Heart right ventricle (tissue), 16 donors: ENCODE measurements at regions not wholly inside any gene's neighbourhood (a gene's known extent, or its start where the extent isn't known, plus 50 kb on each side); places are given as distances from the start of the nearest gene placed in this dataset.
A peak's percentile ranks its signal among the peaks of the same experiment; 100 is the strongest.

Source experiments
- ATAC-seq, 8 donors: fragments of 200-7000 bp; cut with Tn5 transposase; one replicate each; pipeline ENCODE4 v1.9.1; 2020; ENCODE audit warnings: mild to moderate bottlenecking in 8 of 8, moderate library complexity in 8 of 8, moderate number of reproducible peaks in 1 of 8
- DNase-seq, 2 donors: peaks; one replicate each; pipeline ENCODE4 v3.0.0-alpha.2; 2020
- H3K27ac ChIP-seq, 10 donors: fragments of 200-600 bp; sonication (generic) in 2 of 10; one replicate each; pipeline versions ENCODE4 v1.5.0 to v1.8.0; 2020 to 2022; ENCODE audit warnings: mild to moderate bottlenecking in 3 of 10
- H3K27me3 ChIP-seq, 7 donors: fragments of 200-600 bp; one replicate each; pipeline ENCODE4 v1.8.0; 2021 to 2022; ENCODE audit warnings: mild to moderate bottlenecking in 2 of 7
- H3K36me3 ChIP-seq, 9 donors: fragments of 200-600 bp; sonication (generic) in 1 of 9; one replicate each; pipeline versions ENCODE4 v1.5.0 to v1.8.0; 2020 to 2022; ENCODE audit warnings: mild to moderate bottlenecking in 2 of 9
- H3K4me1 ChIP-seq, 9 donors: fragments of 200-600 bp; sonication (generic) in 1 of 9; one replicate each; pipeline versions ENCODE4 v1.5.0 to v1.8.0; 2020 to 2022; ENCODE audit warnings: mild to moderate bottlenecking in 4 of 9
- H3K4me3 ChIP-seq, 10 donors: fragments of 200-600 bp; sonication (generic) in 2 of 10; one replicate each; pipeline versions ENCODE4 v1.5.0 to v1.8.0; 2020 to 2022; ENCODE audit warnings: mild to moderate bottlenecking in 7 of 10, moderate library complexity in 2 of 10
- H3K9me3 ChIP-seq, 11 donors: fragments of 200-600 bp in 10 of 11; sonication (generic) in 2 of 11; one replicate each; pipeline versions ENCODE4 v1.5.0 to v1.8.0; 2013 to 2022; ENCODE audit warnings: mild to moderate bottlenecking in 2 of 11, control low read depth in 1 of 11, moderate library complexity in 1 of 11
- WGBS, 2 donors: extraction: QIAGEN DNeasy Blood & Tissue Kit; methylation state at CpG; one replicate each; pipeline ENCODE4 v1.1.7; 2013; ENCODE audit warnings: inconsistent platforms in 1 of 2; 5-methylcytosine and 5-hydroxymethylcytosine counted together
- intact Hi-C, 10 donors: fragments of 100-400 bp; cut with DNase I; formaldehyde crosslinking; loops; one replicate each; pipeline versions ENCODE4 v1.11.1 to v1.14.2; 2022
- TF ChIP-seq, protein P1 (sequence below), 9 donors: fragments of 200-600 bp; sonication (generic) in 2 of 9; IDR thresholded peaks; one replicate each; pipeline versions ENCODE4 v1.5.0 to v1.8.0; 2021 to 2022; ENCODE audit warnings: antibody characterized with exemption in 9 of 9, mild to moderate bottlenecking in 5 of 9, moderate library complexity in 1 of 9
- donor health status: Arrhythmogenic right ventricular cardiomyopathy.
- donor health status: ischemic (EF 13 %, LVEDD 7.1; RV severe dilation, severe dysfunction).
- donor health status: healthy with polysubstance abuse.
- donor health status: DM: no; HTN: yes; CAD: no.
- donor health status: DM: no; HTN: no; CAD: no.
- donor health status: ischemic (EF 25% LVEDD 6.9; RV normal size, moderate dysfunction).
- donor health status: ischemic (EF 25% LVEDD 5.7; RV mildly dilated, moderate dysfunction).
- donor health status: healthy.
- donor health status: DM: yes; HTN: yes; CAD: no.
- donor health status: Ischemic cardiomyopathy.
- donor health status: ischemic (EF 35%, LVEDD 5.7; RV mildly dilated, moderate dysfunction).
- donor health status: nonischemic (EF 11% LVEDD 7.7; RV severe dilation, severe dysfunction).
- donor health status: DM: yes; HTN: yes; CAD: no.
- donor health status: PGD.
- donor health status: ischemic (EF 29% LVEDD 5.4; RV normal size, mild dysfunction).
- donor health status: nonischemic (EF 23%, LVEDD 6.1; RV moderate dilation, normal function).

DNA sequence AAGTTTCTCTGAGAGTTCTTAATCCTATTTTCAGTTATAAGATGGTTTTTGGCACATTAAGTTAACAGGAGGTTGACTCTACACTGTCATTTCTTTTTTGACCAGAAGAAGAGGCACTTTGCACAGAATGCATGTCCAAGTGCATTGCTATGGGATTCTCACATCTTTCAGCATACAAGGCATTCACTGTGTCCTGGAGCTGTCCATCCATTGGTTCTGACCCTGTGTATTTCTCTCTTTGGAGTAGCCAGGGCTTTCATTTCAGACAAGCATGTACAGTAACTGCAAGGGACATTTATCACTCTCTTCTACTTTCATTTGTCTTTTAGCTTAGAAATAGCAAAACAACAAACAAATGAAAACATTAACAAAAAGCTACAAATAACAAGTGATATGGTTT lies 275.1 kb upstream of the IMPG1 start:
- no peak for ATAC-seq
- H3K4me3 ChIP-seq, result no peak overlapping the region

DNA sequence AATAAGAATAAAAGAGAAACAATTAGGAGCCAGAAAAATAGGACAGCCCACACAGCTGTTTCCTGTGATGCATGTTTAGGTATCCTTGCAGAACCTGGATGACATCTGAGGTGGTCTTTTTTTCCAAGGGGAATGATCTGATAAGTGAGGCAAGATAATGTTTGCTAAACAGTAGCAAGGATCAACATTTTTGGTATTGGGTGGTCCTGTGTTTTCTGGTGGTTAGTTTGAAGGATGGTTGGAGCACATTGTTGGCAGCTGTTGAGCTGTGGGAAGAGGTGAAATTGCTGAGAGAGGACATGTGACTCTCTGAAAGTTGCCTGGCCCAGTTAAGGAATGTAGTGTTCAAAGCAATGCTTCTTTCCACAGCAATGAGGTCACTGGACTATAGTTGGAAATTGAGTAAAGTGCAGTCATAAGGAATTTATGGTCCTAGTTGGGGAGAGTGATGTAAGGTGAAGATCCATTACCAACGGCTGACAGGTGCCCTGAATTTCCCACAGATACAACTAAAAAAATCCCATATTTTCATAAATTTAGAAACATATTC lies 270.2 kb upstream of the IMPG1 start:
- Histone ChIP-seq H3K4me1 (no peaks in the 10 kb centered on the region), H3K4me3 (no peak overlapping the region), H3K36me3 (no peaks in the 10 kb centered on the region), H3K27ac (no peak overlapping the region), H3K9me3 (peaks cover 0 to 14% (median 0%) of the 10 kb centered on the region in 11 donors), H3K27me3 (no peaks in the 10 kb centered on the region)
- DNase-seq, result peak in 1 of 2 donors; percentile 4
- TF ChIP-seq, protein P1, sequence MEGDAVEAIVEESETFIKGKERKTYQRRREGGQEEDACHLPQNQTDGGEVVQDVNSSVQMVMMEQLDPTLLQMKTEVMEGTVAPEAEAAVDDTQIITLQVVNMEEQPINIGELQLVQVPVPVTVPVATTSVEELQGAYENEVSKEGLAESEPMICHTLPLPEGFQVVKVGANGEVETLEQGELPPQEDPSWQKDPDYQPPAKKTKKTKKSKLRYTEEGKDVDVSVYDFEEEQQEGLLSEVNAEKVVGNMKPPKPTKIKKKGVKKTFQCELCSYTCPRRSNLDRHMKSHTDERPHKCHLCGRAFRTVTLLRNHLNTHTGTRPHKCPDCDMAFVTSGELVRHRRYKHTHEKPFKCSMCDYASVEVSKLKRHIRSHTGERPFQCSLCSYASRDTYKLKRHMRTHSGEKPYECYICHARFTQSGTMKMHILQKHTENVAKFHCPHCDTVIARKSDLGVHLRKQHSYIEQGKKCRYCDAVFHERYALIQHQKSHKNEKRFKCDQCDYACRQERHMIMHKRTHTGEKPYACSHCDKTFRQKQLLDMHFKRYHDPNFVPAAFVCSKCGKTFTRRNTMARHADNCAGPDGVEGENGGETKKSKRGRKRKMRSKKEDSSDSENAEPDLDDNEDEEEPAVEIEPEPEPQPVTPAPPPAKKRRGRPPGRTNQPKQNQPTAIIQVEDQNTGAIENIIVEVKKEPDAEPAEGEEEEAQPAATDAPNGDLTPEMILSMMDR (IDR thresholded peaks at IDR 0.05), result no peak
- ATAC-seq, result peak in 6 of 8 donors; percentile 31 to 87 (median 56)
- 56 to 57% methylated on average over 1 of the region's 1 CpG for WGBS, 2 donors
- intact Hi-C loops, result no loop called here

More for the DNA sequence above, 275.1 kb upstream of the IMPG1 start:
- Histone ChIP-seq H3K27ac (no peak overlapping the region), H3K27me3 (no peaks in the 10 kb centered on the region), H3K36me3 (no peaks in the 10 kb centered on the region), H3K9me3 (no peaks in the 10 kb centered on the region), H3K4me1 (no peaks in the 10 kb centered on the region)
- TF ChIP-seq, protein P1 (IDR thresholded peaks at IDR 0.05), result no peak
- intact Hi-C loops, result loop anchor here in 1 of 10 donors (5.0 kb wide), 1 partner anchor 410 kb away; no protein-coding TSS in a partner anchor
- DNase-seq, result no peak

DNA sequence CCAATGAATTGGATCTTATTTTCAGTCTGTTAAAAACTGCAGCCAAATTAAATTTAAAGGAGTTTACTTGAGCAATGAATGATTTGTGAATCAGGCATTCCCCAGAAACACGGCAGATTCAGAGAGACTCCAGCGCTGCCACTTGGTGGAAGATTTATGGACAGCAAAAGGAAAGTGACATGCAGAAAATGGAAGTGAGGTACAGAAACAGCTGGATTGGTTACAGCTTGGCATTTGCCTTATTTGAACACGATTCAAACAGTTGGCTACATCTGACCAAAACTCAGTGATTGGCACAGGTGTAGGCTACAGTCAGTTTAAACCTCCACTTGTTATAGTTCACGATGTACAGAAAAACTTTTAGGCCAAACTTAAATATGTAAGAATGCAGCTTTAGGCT lies 257.6 kb upstream of the IMPG1 start:
- DNase-seq (no peak), ATAC-seq (no peak)
- TF ChIP-seq, protein P1 (IDR thresholded peaks at IDR 0.05), result no peak
- Histone ChIP-seq H3K4me1 (no peaks in the 10 kb centered on the region), H3K27me3 (no peaks in the 10 kb centered on the region), H3K36me3 (no peaks in the 10 kb centered on the region), H3K4me3 (no peak overlapping the region), H3K27ac (no peak overlapping the region), H3K9me3 (peaks cover 0 to 49% (median 3%) of the 10 kb centered on the region in 11 donors)
- intact Hi-C loops, result no loop called here
- 71 to 86% methylated on average over 4 of the region's 4 CpGs for WGBS, 2 donors

DNA sequence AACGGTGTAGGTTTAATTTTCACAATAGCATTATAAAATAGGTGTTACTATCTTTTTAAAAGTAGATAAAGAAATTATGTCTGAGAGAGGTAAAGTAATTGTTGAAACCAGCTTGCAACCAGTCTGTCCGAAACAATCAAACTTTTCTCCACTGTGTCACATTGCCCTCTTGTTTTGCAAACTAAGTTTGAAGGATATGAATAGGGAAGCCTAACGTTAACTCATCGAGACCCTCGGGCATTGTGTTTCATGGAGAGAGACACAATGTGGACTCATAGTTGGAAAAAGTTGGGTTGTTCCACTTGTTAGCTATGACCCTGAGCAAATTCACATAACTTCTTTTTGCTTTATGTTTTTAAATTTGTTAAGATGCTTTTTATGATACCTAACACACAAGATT lies 254.4 kb upstream of the IMPG1 start:
- WGBS, 2 donors, result 85 to 86% methylated on average over 5 of the region's 5 CpGs
- H3K36me3 ChIP-seq, result no peaks in the 10 kb centered on the region
- TF ChIP-seq, protein P1 (IDR thresholded peaks at IDR 0.05), result no peak
- ATAC-seq, result no peak
- no peak overlapping the region for H3K27ac ChIP-seq
- no peak overlapping the region for H3K4me3 ChIP-seq
- intact Hi-C loops, result no loop called here
- H3K4me1 ChIP-seq, result no peaks in the 10 kb centered on the region
- no peak for DNase-seq
- H3K9me3 ChIP-seq, result peaks cover 0 to 20% (median 3%) of the 10 kb centered on the region in 11 donors
- no peaks in the 10 kb centered on the region for H3K27me3 ChIP-seq
